ENCODE measurements at regions not wholly inside any gene's neighbourhood (a gene's known extent, or its start where the extent isn't known, plus 50 kb on each side); places are given as distances from the start of the nearest gene placed in this dataset.
"Not testable (repeated sequence)": the region's sequence is repeated elsewhere in the genome, so short reads cannot be mapped to it uniquely, and the experiment has no call there.

- no peak for DNase-seq (ENCODE audit: low spot score)
Observed at GRCh38 chr1:100628631-100629081, 90.7 kb downstream of the GPR88 start.

GRCh38 chr1:100629391-100629790, 90.2 kb upstream of the VCAM1 start:
- DNase-seq (ENCODE audit: low spot score): peak; percentile 11

GRCh38 chr1:100631015-100631551, 88.5 kb upstream of the VCAM1 start:
- DNase-seq (ENCODE audit: low spot score): peak; percentile 68

GRCh38 chr1:100642826-100643225, 76.7 kb upstream of the VCAM1 start:
- no peak for DNase-seq (ENCODE audit: low spot score)

GRCh38 chr1:100643471-100644196, 75.9 kb upstream of the VCAM1 start:
- DNase-seq (ENCODE audit: low spot score): no peak

- no peak for DNase-seq (ENCODE audit: low spot score)
Observed at GRCh38 chr1:100646001-100646400, 73.5 kb upstream of the VCAM1 start.

GRCh38 chr1:100649146-100649545, 70.4 kb upstream of the VCAM1 start:
- no peak for DNase-seq (ENCODE audit: low spot score)

GRCh38 chr1:100657876-100658715, 61.4 kb upstream of the VCAM1 start:
- no peak for DNase-seq (ENCODE audit: low spot score)

GRCh38 chr1:100658716-100659026, 60.9 kb upstream of the VCAM1 start:
- no peak for DNase-seq (ENCODE audit: low spot score)

- no peak for DNase-seq (ENCODE audit: low spot score)
Observed at GRCh38 chr1:100661176-100661575, 58.4 kb upstream of the VCAM1 start.

GRCh38 chr1:100668494-100668893, 51.0 kb upstream of the VCAM1 start:
- not testable (repeated sequence) for DNase-seq (ENCODE audit: low spot score)
